ENCODE measurements at regions not wholly inside any gene's neighbourhood (a gene's known extent, or its start where the extent isn't known, plus 50 kb on each side); places are given as distances from the start of the nearest gene placed in this dataset.
A peak's percentile ranks its signal among the peaks of the same experiment; 100 is the strongest.

- no peaks in the 10 kb centered on the region for H3K79me2 ChIP-seq (ENCODE audit: control insufficient read depth, insufficient read depth, low read length)
- H3K4me3 ChIP-seq (replicated peaks in 1 of 4; ENCODE audit: control extremely low read depth in 1 of 4, insufficient read depth in 1 of 4, low read depth in 3 of 4, low read length in 4 of 4), result no peak overlapping the region
- no peak overlapping the region for H3K9ac ChIP-seq (ENCODE audit: insufficient read depth, low read length)
- H3K36me3 ChIP-seq (ENCODE audit: control insufficient read depth, insufficient read depth, low read length), result no peaks in the 10 kb centered on the region
- H3K27me3 ChIP-seq (ENCODE audit: control insufficient read depth, insufficient read depth, low read length), result no peaks in the 10 kb centered on the region
- H2AFZ ChIP-seq (ENCODE audit: low read length), result no peak overlapping the region
- H3K9me3 ChIP-seq (ENCODE audit: control insufficient read depth, insufficient read depth, low read depth, low read length), result no peaks in the 10 kb centered on the region
- H4K20me1 ChIP-seq (ENCODE audit: control insufficient read depth, extremely low read depth, insufficient read depth, low read length), result no peaks in the 10 kb centered on the region
- H3K4me1 ChIP-seq (ENCODE audit: control insufficient read depth, extremely low read depth, insufficient read depth, low read length), result no peaks in the 10 kb centered on the region
- no peak overlapping the region for H3K4me2 ChIP-seq (ENCODE audit: extremely low read depth, insufficient read depth, low read length)
- DNase-seq (ENCODE audit: low read depth in 2 of 2), result no peak
- no peak for TF ChIP-seq EZH2 (IDR thresholded peaks at IDR 0.05; ENCODE audit: low read length, missing control alignments)
- TF ChIP-seq, protein P1, sequence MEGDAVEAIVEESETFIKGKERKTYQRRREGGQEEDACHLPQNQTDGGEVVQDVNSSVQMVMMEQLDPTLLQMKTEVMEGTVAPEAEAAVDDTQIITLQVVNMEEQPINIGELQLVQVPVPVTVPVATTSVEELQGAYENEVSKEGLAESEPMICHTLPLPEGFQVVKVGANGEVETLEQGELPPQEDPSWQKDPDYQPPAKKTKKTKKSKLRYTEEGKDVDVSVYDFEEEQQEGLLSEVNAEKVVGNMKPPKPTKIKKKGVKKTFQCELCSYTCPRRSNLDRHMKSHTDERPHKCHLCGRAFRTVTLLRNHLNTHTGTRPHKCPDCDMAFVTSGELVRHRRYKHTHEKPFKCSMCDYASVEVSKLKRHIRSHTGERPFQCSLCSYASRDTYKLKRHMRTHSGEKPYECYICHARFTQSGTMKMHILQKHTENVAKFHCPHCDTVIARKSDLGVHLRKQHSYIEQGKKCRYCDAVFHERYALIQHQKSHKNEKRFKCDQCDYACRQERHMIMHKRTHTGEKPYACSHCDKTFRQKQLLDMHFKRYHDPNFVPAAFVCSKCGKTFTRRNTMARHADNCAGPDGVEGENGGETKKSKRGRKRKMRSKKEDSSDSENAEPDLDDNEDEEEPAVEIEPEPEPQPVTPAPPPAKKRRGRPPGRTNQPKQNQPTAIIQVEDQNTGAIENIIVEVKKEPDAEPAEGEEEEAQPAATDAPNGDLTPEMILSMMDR (conservative IDR thresholded peaks at IDR 0.05 in 1 of 2, IDR thresholded peaks at IDR 0.05 in 1 of 2; ENCODE audit: low read depth in 1 of 2, low read length in 2 of 2), result no peak
- H3K27ac ChIP-seq (ENCODE audit: insufficient read depth, low read length), result no peak overlapping the region
Measured at GRCh38 chr1:218771931-218772330, 401.7 kb upstream of the LYPLAL1 start.

DNA sequence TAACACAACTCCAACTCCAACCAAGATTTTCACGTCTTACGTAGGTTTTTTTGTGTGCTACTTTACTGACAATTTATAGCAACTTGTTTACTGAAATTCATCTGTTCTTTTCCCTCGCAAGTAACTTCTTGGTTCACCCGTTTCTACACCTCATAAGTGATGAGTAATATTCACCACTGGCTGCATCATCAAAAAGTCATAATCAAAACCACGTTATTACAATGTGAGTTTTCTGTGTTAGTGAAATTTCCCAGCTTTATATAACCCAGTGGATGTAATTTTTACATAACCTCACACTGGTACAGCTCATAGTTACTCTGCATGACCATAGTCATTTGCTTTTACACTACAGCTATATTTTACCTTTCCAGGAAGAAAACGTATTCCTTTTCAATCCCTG, 401.1 kb upstream of the LYPLAL1 start:
- peak; percentile 65 to 74 for DNase-seq (ENCODE audit: low read depth in 2 of 2)
- Histone ChIP-seq H3K36me3 (ENCODE audit: control insufficient read depth, insufficient read depth, low read length) (no peaks in the 10 kb centered on the region), H2AFZ (ENCODE audit: low read length) (no peak overlapping the region), H3K4me1 (ENCODE audit: control insufficient read depth, extremely low read depth, insufficient read depth, low read length) (no peaks in the 10 kb centered on the region), H3K79me2 (ENCODE audit: control insufficient read depth, insufficient read depth, low read length) (no peaks in the 10 kb centered on the region), H3K27me3 (ENCODE audit: control insufficient read depth, insufficient read depth, low read length) (no peaks in the 10 kb centered on the region), H3K4me3 (replicated peaks in 1 of 4; ENCODE audit: control extremely low read depth in 1 of 4, insufficient read depth in 1 of 4, low read depth in 3 of 4, low read length in 4 of 4) (no peak overlapping the region), H3K9me3 (ENCODE audit: control insufficient read depth, insufficient read depth, low read depth, low read length) (no peaks in the 10 kb centered on the region), H4K20me1 (ENCODE audit: control insufficient read depth, extremely low read depth, insufficient read depth, low read length) (no peaks in the 10 kb centered on the region), H3K9ac (ENCODE audit: insufficient read depth, low read length) (no peak overlapping the region), H3K27ac (ENCODE audit: insufficient read depth, low read length) (no peak overlapping the region), H3K4me2 (ENCODE audit: extremely low read depth, insufficient read depth, low read length) (no peak overlapping the region)
- TF ChIP-seq, protein P1 (conservative IDR thresholded peaks at IDR 0.05 in 1 of 2, IDR thresholded peaks at IDR 0.05 in 1 of 2; ENCODE audit: low read depth in 1 of 2, low read length in 2 of 2), result no peak
- TF ChIP-seq EZH2 (IDR thresholded peaks at IDR 0.05; ENCODE audit: low read length, missing control alignments), result no peak

GRCh38 chr1:218775501-218776021, 398.1 kb upstream of the LYPLAL1 start:
- Histone ChIP-seq H3K9me3 (ENCODE audit: control insufficient read depth, insufficient read depth, low read depth, low read length) (no peaks in the 10 kb centered on the region), H4K20me1 (ENCODE audit: control insufficient read depth, extremely low read depth, insufficient read depth, low read length) (no peaks in the 10 kb centered on the region), H3K27ac (ENCODE audit: insufficient read depth, low read length) (no peak overlapping the region), H3K4me2 (ENCODE audit: extremely low read depth, insufficient read depth, low read length) (no peak overlapping the region), H3K36me3 (ENCODE audit: control insufficient read depth, insufficient read depth, low read length) (no peaks in the 10 kb centered on the region), H2AFZ (ENCODE audit: low read length) (no peak overlapping the region), H3K79me2 (ENCODE audit: control insufficient read depth, insufficient read depth, low read length) (no peaks in the 10 kb centered on the region), H3K4me1 (ENCODE audit: control insufficient read depth, extremely low read depth, insufficient read depth, low read length) (no peaks in the 10 kb centered on the region), H3K27me3 (ENCODE audit: control insufficient read depth, insufficient read depth, low read length) (no peaks in the 10 kb centered on the region), H3K4me3 (replicated peaks in 1 of 4; ENCODE audit: control extremely low read depth in 1 of 4, insufficient read depth in 1 of 4, low read depth in 3 of 4, low read length in 4 of 4) (no peak overlapping the region), H3K9ac (ENCODE audit: insufficient read depth, low read length) (no peak overlapping the region)
- DNase-seq (ENCODE audit: low read depth in 2 of 2), result peak; percentile 9 to 71
- no peak for TF ChIP-seq EZH2 (IDR thresholded peaks at IDR 0.05; ENCODE audit: low read length, missing control alignments)
- TF ChIP-seq, protein P1 (conservative IDR thresholded peaks at IDR 0.05 in 1 of 2, IDR thresholded peaks at IDR 0.05 in 1 of 2; ENCODE audit: low read depth in 1 of 2, low read length in 2 of 2), result no peak
